A673 (cell line): ENCODE measurements at regions not wholly inside any gene's neighbourhood (a gene's known extent, or its start where the extent isn't known, plus 50 kb on each side); places are given as distances from the start of the nearest gene placed in this dataset.

Experiments
- BruUV-seq: library from RNA; stranded (reverse); fragments of 400-500 nt; replicated peaks from 2 replicates; lab custom pipeline; 2021; lab: Mats Ljungman, UMichigan
- CTCF ChIA-PET: fragments of 300-600 bp; sonication (Branson Sonifier 250); formaldehyde crosslinking; loops from one replicate; lab custom pipeline; 2022; ENCODE audit warnings: antibody characterized with exemption; lab: Charles Lee
- POLR2A ChIA-PET: fragments of 300-600 bp; sonication (Branson Sonifier 250); formaldehyde crosslinking; loops from one replicate; lab custom pipeline; 2022; ENCODE audit warnings: antibody characterized with exemption; ENCODE audit not compliant: low non-redundant PET; lab: Charles Lee
- DNase-seq: peaks from one replicate; pipeline ENCODE4 v3.0.0-alpha.2; 2015; ENCODE audit warnings: low spot score
- H3K27ac ChIP-seq: fragments of 200-600 bp; sonication (generic); 2 replicates; pipeline ENCODE4 v1.5.1; 2016; ENCODE audit warnings: mixed run types, low read depth, mild to moderate bottlenecking, mixed read lengths, antibody characterized with exemption, low read length; ENCODE audit not compliant: poor library complexity, severe bottlenecking
- H3K27me3 ChIP-seq: fragments of 200-600 bp; sonication (generic); replicated peaks from 2 replicates; pipeline ENCODE4 v1.6.1; 2017; ENCODE audit warnings: mixed run types, low read depth, mild to moderate bottlenecking, mixed read lengths, antibody characterized with exemption, low read length; ENCODE audit not compliant: insufficient read depth, poor library complexity
- H3K36me3 ChIP-seq: fragments of 200-600 bp; sonication (generic); 2 replicates; pipeline ENCODE4 v1.6.1; 2016; ENCODE audit warnings: mixed run types, mild to moderate bottlenecking, mixed read lengths, antibody characterized with exemption, low read length; ENCODE audit not compliant: insufficient read depth, poor library complexity, severe bottlenecking
- H3K4me1 ChIP-seq: fragments of 200-600 bp; sonication (generic); 2 replicates; pipeline ENCODE4 v1.6.1; 2017; ENCODE audit warnings: mixed run types, mild to moderate bottlenecking, mixed read lengths, antibody characterized with exemption, low read length; ENCODE audit not compliant: insufficient read depth, poor library complexity, severe bottlenecking
- H3K4me3 ChIP-seq: fragments of 200-600 bp; sonication (generic); 2 replicates; pipeline ENCODE4 v1.5.1; 2016; ENCODE audit warnings: low read depth, mixed run types, mild to moderate bottlenecking, mixed read lengths, low read length; ENCODE audit not compliant: poor library complexity, severe bottlenecking
- H3K9me3 ChIP-seq: fragments of 200-600 bp; sonication (generic); 2 replicates; pipeline ENCODE4 v1.6.1; 2016; ENCODE audit warnings: mixed run types, low read depth, mild to moderate bottlenecking, mixed read lengths, antibody characterized with exemption, low read length; ENCODE audit not compliant: poor library complexity, severe bottlenecking
- CTCF ChIP-seq: fragments of 300-800, 200-600 bp; sonication (generic); conservative IDR thresholded peaks from 2 replicates; pipeline ENCODE4 v1.5.1; 2017; ENCODE audit warnings: low read depth, mild to moderate bottlenecking, antibody characterized with exemption, low read length, moderate library complexity, mixed read lengths
- EZH2 ChIP-seq: fragments of 200-600 bp; sonication (generic); IDR thresholded peaks from 2 replicates; pipeline ENCODE4 v1.6.1; 2017; ENCODE audit warnings: borderline replicate concordance, low read depth, mild to moderate bottlenecking, mixed read lengths, antibody characterized with exemption, low read length; ENCODE audit not compliant: poor library complexity, severe bottlenecking
- intact Hi-C: fragments of 100-400 bp; cut with micrococcal nuclease; formaldehyde crosslinking; loops from one replicate; pipeline ENCODE4 v1.10.0; 2022; ENCODE audit not compliant: unreplicated experiment

GRCh38 chr12:84691266-84691665 is 221.3 kb downstream of the SLC6A15 start:
- peaks cover 14% of the 10 kb centered on the region for H3K4me1 ChIP-seq
- DNase-seq, result no peak
- H3K4me3 ChIP-seq, result no peak overlapping the region
- POLR2A ChIA-PET, result interaction anchor here (0.7 kb wide), 1 partner anchor 1563 kb away, joined by 6 read pairs; no protein-coding TSS in a partner anchor
- no peaks in the 10 kb centered on the region for H3K36me3 ChIP-seq
- no TSS peak for BruUV-seq
- H3K9me3 ChIP-seq, result no peaks in the 10 kb centered on the region
- intact Hi-C loops, result no loop called here
- no peaks in the 10 kb centered on the region for H3K27me3 ChIP-seq
- CTCF ChIA-PET, result no interaction called here
- no peak overlapping the region for H3K27ac ChIP-seq
- no peak for TF ChIP-seq EZH2
- no peak for TF ChIP-seq CTCF

- CTCF ChIA-PET, result no interaction called here
- H3K27me3 ChIP-seq, result no peaks in the 10 kb centered on the region
- POLR2A ChIA-PET, result no interaction called here
Observed at GRCh38 chr12:84689638-84690037, 223.0 kb downstream of the SLC6A15 start.

GRCh38 chr12:84685379-84685778 is 227.2 kb downstream of the SLC6A15 start:
- Histone ChIP-seq H3K27me3 (no peaks in the 10 kb centered on the region), H3K36me3 (no peaks in the 10 kb centered on the region), H3K27ac (no peak overlapping the region), H3K4me3 (no peak overlapping the region), H3K9me3 (no peaks in the 10 kb centered on the region), H3K4me1 (no peaks in the 10 kb centered on the region)
- TF ChIP-seq CTCF (no peak), EZH2 (no peak)
- no peak for DNase-seq
- intact Hi-C loops, result no loop called here
- no TSS peak for BruUV-seq
- ChIA-PET CTCF (no interaction called here), POLR2A (no interaction called here)

More at GRCh38 chr12:84689638-84690037, 223.0 kb downstream of the SLC6A15 start:
- no peak for TF ChIP-seq EZH2
- no peak for TF ChIP-seq CTCF
- Histone ChIP-seq H3K4me1 (peaks cover 14% of the 10 kb centered on the region), H3K36me3 (no peaks in the 10 kb centered on the region), H3K9me3 (no peaks in the 10 kb centered on the region), H3K4me3 (no peak overlapping the region), H3K27ac (no peak overlapping the region)
- intact Hi-C loops, result no loop called here
- DNase-seq, result no peak
- no TSS peak for BruUV-seq
